GM18499 (cell line): ENCODE measurements at regions not wholly inside any gene's neighbourhood (a gene's known extent, or its start where the extent isn't known, plus 50 kb on each side); places are given as distances from the start of the nearest gene placed in this dataset.

Source experiments
- ATAC-seq: cut with Tn5 transposase; IDR thresholded peaks from one replicate; pipeline ENCODE4 v1.9.1; 2021; ENCODE audit warnings: moderate number of reproducible peaks; ENCODE audit not compliant: insufficient read depth, unreplicated experiment

DNA sequence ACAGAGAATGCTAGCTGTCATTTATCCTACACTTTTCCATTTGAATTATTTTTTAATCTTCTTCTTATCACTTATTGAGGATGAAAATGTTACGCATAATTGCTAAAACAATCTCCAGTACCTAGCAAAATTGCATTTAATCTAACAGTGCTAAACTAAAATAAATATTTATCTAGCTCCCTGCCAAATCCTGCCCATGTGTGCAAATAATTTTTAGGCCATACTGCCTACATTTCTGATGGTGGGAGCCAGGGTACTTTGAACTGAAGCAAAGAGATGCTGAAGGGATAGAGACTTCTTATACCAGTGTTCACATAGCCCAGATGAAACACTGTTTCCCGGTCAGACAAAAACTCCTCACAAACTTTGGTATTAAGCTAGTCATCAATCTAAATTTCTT lies 1268.7 kb upstream of the PCDH20 start:
- no peak for ATAC-seq

GRCh38 chr13:62682788-62683187 lies 1267.1 kb upstream of the PCDH20 start:
- no peak for ATAC-seq

GRCh38 chr13:62678039-62678438 lies 1262.4 kb upstream of the PCDH20 start:
- ATAC-seq: no peak

DNA sequence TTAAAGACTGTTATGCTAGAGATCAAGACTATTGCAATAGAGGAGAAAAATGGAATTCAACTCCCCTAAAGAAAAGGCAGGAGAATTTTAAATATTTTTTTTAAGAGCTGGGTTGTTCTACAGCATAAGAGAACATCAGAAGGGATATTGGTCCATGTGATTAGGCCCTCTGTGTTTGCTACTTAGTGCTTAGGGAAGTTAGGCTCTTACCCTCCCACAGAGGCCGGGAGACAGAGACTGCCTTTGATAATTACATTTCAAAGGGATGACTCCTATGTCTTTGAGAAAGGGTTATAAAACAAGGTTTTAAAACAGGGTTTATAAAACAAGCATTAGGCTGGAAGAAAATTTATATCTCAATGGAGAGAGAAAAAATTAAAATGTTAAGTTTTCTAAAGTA lies 1248.1 kb upstream of the PCDH20 start:
- no peak for ATAC-seq

- no peak for ATAC-seq
Observed at GRCh38 chr13:62659365-62659764, 1243.7 kb upstream of the PCDH20 start.

DNA sequence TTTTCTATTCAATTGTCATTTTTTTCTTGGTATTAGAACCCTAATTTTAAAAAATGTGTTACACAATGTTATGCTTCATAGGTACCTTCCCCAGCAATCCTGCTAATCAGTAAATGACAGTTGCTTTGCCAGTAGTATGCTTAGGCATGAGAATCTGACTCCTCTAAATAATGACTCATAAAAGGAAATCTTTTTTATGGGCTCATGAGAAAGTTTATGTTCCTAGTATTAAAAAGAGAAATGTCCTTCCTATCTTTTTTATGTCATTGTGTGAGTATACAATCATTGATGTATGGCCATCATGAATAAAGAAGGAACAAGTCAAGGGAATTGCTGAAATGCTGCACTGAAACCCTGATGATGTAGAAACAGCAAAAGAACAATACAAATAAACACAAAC lies 1237.7 kb upstream of the PCDH20 start:
- no peak for ATAC-seq

DNA sequence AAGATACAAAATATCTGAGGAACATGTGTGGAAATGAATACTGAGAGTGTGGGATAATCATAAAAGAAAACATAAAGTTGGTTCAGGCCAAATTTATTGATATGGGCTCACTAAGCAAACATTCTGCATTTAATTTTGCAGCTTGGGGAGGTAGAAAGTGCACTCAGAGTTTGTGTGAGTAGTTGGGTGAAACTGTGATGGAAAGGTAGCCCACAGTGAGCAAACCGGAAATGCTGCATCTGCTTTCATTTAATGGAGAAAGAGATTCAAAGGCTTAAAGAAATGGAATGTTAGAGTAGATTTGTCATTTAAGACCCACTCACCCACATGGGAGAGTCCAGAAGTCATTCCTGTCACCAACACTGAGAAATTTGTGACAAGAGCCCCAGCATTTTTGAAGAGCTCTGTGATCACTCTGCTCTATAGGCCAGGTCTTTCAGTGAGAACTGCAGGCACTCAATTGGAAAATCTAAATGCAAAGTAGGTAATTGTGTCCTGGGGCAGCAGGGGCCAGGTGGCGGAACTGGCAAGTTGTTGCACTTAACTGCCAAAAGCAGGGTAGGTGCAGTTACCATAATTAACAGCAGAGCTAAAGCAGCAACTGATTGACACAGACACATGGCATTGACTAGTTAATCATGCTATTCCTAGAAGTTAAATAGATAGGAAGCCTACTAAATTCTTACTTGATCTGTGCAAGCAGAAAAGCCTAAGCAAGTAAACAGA lies 1228.3 kb upstream of the PCDH20 start:
- ATAC-seq: no peak

DNA sequence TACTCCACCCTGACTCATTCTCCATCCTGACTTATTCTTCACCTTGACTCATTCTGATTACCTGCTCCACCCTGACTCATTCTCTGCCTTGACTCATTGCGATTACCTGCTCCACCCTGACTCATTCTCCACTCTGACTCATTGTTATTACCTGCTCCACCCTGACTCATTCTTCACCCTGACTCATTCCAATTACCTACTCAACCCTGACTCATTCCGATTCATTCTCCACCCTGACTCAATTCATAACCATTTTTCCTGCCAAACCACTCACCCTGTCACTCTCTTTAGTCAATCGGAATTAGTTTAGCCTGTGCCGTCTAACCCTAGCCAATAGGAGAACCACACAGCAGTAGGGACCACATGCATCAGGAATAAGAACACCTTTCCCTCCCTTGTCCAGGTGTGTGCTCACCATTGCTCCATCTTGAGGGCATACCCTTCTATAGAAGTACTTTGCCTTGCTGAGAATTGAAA lies 1227.4 kb upstream of the PCDH20 start:
- ATAC-seq: no peak

DNA sequence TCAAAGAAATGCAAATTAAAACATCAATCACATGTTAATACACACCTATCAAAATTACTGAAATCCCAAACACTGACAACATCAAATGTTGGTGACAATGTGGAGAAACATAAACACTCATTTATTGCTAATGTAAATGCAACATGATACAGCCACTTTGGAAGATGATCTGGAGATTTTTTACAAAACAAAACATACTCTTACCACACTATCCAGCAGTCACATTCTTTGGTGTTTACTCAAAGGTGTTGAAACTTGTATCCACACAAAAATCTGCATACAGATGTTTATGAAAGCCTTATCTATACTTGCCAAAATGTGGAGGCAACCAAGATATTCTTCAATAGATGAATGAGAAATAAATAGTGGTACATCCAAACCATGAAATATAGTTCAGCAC lies 1219.5 kb upstream of the PCDH20 start:
- ATAC-seq: no peak

DNA sequence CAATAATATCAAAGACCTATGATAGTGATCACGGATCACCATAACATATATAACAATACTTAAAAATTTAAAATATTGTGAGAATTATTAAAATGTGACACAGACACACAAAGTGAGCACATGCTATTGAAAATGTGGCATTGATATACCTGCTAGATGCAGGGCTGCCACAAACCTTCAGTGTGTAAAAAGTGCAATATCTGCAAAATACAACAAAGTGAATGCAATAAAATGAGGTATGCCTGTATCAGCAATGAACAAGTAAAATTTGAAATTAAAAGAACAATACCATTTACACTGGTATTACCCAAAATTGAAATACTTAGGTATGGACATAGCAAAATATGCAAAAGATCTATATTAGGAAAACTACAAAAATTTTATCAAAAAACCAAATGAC lies 1217.8 kb upstream of the PCDH20 start:
- ATAC-seq: no peak

DNA sequence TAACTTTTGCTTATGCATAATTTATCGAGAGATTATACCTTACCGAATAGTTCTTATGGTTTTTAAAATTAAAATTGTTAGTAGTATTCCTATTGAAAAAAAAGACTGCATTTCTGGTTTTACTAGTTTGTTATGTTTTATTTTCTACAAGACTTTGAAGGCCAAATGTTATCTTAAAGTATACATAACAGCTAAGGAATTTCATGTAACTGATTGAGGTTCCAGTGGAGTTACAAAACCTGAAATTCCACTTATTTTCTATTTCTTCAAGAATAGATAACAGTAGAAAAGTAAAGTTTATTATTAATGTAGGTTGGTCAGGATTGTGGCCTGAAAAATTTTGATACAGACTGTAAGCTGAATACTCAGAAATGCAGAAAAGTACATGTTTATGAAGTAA lies 1216.0 kb upstream of the PCDH20 start:
- ATAC-seq: no peak

DNA sequence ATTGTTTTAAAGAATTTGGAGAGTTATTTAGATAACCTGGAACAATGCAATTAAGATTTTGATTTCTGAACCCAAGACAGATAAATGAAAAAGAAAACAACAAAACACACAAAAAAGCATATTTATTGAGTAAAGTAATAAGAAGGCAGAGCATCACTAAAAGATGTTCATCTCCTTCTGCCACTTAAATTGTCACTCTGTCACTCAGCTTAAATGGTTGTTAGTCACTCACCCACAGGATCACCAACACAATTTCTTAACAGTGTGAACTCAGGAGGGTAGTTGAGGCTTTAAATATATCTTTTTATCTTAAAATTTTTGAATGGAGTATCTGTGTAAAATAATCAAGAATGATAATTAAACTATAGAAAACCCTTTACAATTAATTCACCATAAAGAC lies 1215.5 kb upstream of the PCDH20 start:
- no peak for ATAC-seq

GRCh38 chr13:62629618-62630017 lies 1214.0 kb upstream of the PCDH20 start:
- no peak for ATAC-seq

DNA sequence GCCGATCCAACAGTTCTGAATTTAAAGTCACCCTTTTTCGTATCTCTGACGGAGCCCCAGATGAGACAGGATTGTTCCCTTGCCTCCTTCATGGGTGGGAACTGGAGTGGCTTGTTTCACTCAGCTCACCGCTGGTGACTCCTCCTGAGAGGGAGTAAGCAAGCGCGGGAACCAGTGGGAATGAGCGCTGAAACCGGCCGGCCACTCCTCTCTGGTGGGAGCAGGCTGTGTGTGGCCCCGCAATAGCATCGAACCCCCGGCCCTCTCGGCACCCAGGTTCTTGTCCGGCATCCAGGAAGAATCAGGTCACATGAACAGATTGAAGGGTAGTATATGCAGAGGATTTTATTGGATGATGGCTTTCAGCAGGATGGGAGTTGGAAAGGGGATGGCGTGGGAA lies 1211.6 kb upstream of the PCDH20 start:
- no peak for ATAC-seq

DNA sequence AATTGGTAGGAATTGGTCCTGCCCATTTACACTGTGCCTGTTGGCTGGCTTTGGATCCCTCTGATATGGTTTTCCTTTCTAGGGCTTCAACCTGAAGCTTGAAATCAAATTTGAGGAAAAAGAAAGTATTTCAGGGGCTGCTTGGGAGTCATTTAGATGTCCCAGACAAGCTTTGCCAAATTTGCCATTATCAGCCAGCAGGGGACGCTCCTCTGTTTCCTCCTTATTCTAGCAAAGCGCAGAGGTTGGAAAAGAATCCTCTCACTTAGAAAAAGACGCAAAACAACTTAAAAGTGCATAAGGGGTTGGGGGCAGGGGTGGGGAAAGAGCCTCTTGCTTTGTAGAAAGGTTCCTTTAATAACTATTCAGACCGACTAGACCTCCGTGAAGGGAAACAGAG lies 1211.1 kb upstream of the PCDH20 start:
- no peak for ATAC-seq

DNA sequence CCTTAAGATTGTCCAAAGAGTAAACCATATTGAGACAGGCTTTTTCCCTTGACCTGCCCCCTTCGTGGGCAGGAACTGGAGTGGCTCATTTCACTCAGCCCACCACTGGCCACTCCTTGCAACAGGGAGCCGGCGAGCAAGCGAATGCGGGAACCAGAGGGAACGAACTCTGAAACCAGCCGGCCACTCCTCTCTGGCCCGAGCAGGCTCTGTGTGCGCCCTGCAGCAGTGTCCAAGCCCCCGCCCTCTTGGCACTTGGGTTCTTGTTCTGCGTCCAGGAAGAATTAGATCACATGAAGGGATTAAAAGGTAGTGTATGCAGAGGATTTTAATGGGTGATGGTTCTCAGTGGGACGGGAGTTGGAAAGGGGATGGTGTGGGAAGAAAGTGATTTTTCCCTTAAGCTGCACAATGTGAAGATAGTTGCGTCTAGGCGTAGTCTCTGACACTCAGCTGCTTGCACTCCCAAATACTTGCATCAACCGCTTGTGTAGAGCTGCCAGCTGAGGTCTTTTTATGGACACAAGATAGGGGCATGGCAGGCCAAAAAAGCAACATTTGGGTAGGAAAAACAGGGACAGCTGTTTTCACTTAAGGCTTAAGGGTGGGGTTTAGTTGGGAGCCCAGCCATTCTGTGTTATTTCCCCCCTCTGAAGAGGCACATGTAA lies 1209.7 kb upstream of the PCDH20 start:
- ATAC-seq: no peak

- ATAC-seq: no peak
Observed at GRCh38 chr13:62613819-62614218, 1198.2 kb upstream of the PCDH20 start.

- ATAC-seq: no peak
Observed at GRCh38 chr13:62611343-62611742, 1195.7 kb upstream of the PCDH20 start.

DNA sequence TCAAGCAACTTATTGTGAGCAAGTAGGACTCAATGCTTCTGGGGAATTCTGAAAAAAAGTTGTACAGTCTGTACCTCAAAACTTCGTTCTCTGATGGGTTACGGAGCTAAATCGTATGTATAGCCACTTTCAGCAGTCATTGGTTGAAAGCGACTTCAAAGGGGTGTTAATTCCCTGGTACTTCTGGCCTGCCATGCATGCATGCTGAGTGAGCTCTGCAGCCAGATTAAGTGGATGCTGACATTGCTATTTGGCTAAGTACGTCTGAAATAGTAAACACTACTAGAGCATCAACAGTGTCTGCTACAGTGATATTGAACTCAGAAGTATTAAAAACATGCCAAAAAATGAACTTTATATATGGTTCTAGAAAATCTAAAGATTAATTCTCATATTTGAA lies 1183.1 kb upstream of the PCDH20 start:
- no peak for ATAC-seq

GRCh38 chr13:62595976-62596375 lies 1180.3 kb upstream of the PCDH20 start:
- no peak for ATAC-seq

- ATAC-seq: no peak
Observed at GRCh38 chr13:62593804-62594203, 1178.2 kb upstream of the PCDH20 start.

GRCh38 chr13:62583466-62583865 lies 1167.8 kb upstream of the PCDH20 start:
- ATAC-seq: no peak
